GM23338 (cell line): ENCODE measurements at regions not wholly inside any gene's neighbourhood (a gene's known extent, or its start where the extent isn't known, plus 50 kb on each side); places are given as distances from the start of the nearest gene placed in this dataset.

Source experiments
- CTCF ChIP-seq, 2 experiments: fragments of 200-600 bp in 1 of 2; sonication (generic) in 1 of 2; conservative IDR thresholded peaks; 2 replicates each; pipeline versions ENCODE4 v1.5.1 to v1.6.1; 2016 to 2017; ENCODE audit warnings: antibody characterized with exemption in 2 of 2, low read depth in 2 of 2, mild to moderate bottlenecking in 2 of 2, moderate library complexity in 1 of 2
- EZH2 ChIP-seq: fragments of 200-600 bp; sonication (generic); IDR thresholded peaks from one replicate; pipeline ENCODE4 v1.8.0; 2017; ENCODE audit warnings: antibody characterized with exemption, mild to moderate bottlenecking, low read depth; ENCODE audit not compliant: unreplicated experiment
- EZH2phosphoT487 ChIP-seq: fragments of 200-600 bp; sonication (generic); IDR thresholded peaks from one replicate; pipeline ENCODE4 v1.8.1; 2018; ENCODE audit warnings: antibody characterized with exemption; ENCODE audit not compliant: unreplicated experiment
- NANOG ChIP-seq: IDR thresholded peaks from 2 replicates; pipeline ENCODE4 v1.6.1; 2016; ENCODE audit warnings: antibody characterized with exemption, borderline replicate concordance
- REST ChIP-seq: IDR thresholded peaks from one replicate; pipeline ENCODE4 v1.6.1; 2018; ENCODE audit warnings: antibody characterized with exemption; ENCODE audit not compliant: unreplicated experiment
- ZNF462 ChIP-seq: fragments of 250-450 bp; sonication (Bioruptor Pico); IDR thresholded peaks from 2 replicates; pipeline ENCODE4 v1.5.0; 2020; ENCODE audit warnings: mild to moderate bottlenecking, moderate library complexity

- TF ChIP-seq REST (no peak), EZH2phosphoT487 (no peak), CTCF (conservative IDR thresholded peaks at IDR 0.05; ENCODE audit: low read depth in 2 of 2) (no peak), ZNF462 (no peak), EZH2 (no peak), NANOG (no peak)
Measured at GRCh38 chr2:18885457-18885856, 296.1 kb upstream of the NT5C1B start.
